ENCODE measurements at regions not wholly inside any gene's neighbourhood (a gene's known extent, or its start where the extent isn't known, plus 50 kb on each side); places are given as distances from the start of the nearest gene placed in this dataset.
A peak's percentile ranks its signal among the peaks of the same experiment; 100 is the strongest.

GRCh38 chr19:29292153-29292552 is 79.2 kb upstream of the UQCRFS1 start:
- DNase-seq (ENCODE audit: low read depth) = no peak

DNA sequence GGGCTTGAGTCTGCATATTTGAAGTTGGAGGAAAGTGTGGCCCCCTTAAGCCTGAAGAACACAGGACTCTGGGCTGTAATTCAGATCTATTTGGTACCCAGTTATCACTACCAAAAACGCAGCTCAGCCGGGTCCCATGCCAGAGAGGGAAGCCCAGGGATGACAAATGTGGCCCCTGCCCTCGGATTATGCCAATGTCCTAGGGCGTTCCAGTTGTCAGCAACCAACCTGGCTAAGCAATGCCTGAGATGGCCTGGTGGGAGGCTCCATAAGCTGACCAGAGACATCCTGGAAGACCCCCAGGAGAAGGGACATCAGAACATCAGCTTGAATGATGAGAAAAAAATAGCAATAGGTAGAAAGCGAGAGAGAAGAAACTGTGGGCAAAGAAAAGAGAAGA is 79.6 kb upstream of the UQCRFS1 start:
- no peak for DNase-seq (ENCODE audit: low read depth)

DNA sequence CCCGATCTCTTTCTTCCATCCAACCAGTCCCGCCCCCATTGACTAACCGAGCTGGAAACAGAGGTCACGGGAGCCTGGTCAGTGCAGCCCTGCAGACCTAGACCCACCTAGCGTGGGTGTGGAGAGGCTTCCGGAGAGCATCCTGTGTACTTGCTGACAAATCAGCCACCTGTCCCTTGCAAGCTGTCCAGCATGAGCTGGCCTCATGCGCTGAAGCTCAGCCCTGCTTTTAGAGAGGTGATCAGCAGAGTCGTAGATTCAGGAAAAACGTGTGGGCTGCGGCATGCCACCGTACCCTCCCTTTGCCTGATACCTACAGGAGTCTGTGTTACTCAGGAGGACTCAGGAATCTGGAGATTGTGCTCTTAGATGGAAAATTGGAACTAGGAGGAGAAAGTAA is 80.3 kb upstream of the UQCRFS1 start:
- peak; percentile 30 for DNase-seq (ENCODE audit: low read depth)

GRCh38 chr19:29293736-29294342 is 80.9 kb upstream of the UQCRFS1 start:
- peak; percentile 88 for DNase-seq (ENCODE audit: low read depth)

DNA sequence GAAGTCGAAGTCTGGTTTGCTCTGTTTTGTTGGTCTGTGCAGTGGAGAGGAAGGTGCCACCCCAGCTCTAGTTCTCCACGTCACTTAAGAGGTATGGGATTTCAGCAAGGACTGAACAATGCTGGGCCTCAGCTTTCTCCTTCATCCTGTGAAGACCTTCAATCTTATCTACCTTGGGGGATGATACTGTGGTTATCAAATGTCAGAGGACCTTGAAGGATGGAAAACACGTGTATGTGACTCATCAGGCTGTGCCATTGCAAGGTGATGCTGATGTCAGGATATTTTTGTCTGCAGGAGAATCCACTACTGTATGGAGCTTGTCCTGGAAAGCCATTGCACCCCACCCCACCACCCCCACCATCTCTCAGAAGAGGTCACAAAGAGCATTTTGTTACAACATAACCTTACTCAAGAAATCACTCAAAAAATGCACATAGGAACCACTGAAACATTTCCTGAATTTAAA is 81.4 kb upstream of the UQCRFS1 start:
- peak; percentile 96 for DNase-seq (ENCODE audit: low read depth)

- no peak for DNase-seq (ENCODE audit: low read depth)
These were observed 82.3 kb upstream of the UQCRFS1 start for GRCh38 chr19:29295285-29295684.

GRCh38 chr19:29297381-29297780 is 84.4 kb upstream of the UQCRFS1 start:
- DNase-seq (ENCODE audit: low read depth) = no peak

- DNase-seq (ENCODE audit: low read depth) = no peak
These were observed 86.7 kb upstream of the UQCRFS1 start for GRCh38 chr19:29299416-29300380.

DNA sequence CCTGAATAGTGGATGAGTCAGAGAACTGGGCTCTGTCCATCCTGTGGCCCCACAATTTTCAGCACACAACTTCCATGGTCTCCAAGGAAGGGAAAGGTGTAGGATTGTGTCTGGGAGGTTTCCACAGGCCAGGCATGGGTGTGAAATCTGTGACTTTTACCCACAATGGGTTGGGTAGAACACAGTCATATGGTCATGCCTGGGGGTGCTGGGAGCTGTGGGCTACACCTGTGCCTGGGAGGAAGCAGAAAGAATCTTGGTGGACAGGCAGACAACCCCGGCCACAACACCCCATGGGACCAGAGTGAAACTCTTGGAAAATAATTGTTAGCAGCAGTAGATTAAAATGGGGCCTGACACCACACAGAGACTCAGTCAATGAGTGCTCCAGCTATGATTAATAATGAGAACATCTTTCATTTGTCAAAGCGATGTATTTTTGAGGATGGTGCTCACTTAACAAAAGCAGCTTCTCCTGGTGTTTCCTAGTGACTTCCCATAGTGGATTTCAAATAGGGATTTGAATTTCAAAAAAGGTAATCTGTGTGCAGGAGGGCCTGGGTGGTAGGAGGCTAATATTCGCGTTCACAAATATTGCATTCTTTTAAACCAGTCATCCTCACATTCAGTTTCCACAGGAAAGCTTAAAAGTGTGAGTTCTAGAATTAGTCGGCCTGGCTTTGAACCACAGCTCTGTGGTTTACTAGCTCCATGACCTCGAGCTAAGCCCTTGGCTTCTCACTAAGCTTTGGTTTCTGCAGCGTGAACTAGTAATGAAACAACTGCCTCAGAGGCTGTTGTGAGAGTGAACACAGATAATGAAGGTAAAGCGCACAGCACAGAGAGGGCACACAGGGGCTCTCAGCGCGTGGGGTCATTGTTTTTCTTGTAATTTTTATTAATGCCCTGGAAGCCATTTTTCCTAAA is 89.3 kb upstream of the UQCRFS1 start:
- DNase-seq (ENCODE audit: low read depth) = peak; percentile 18

DNA sequence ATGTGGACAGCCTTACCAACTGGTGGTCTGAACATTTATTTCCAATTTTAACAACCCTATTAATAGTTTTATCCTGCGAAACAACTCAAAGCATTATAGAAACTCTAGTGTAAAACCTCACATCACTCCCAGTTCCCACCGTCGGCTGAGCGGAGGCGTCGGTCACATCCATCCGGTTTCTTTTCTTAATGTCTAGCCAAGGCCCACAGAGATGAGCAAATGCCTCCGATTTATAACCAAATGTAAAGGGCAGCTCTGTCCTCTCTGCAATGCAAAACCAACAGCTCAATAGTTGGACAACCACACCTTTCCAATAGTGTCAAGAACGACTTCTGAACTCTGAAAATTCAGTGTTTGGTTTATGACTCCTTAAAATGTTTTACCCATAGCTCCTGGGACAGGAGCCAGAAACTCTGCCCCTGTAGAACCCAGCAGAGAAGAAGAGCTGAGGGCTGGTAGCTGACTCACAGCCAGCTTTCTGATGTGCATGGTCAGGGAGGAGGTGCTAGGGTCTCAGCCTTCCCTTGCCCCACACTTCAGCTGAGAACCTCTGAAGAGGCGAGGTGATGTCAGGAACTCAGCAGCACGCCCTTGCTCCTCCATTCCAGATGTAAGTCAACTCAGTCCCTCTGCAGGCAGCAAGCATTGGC is 90.2 kb upstream of the UQCRFS1 start:
- DNase-seq (ENCODE audit: low read depth) = peak; percentile 78

- DNase-seq (ENCODE audit: low read depth) = no peak
These were observed 90.8 kb upstream of the UQCRFS1 start for GRCh38 chr19:29303719-29304090.

- DNase-seq (ENCODE audit: low read depth) = no peak
These were observed 92.3 kb upstream of the UQCRFS1 start for GRCh38 chr19:29305268-29305667.

DNA sequence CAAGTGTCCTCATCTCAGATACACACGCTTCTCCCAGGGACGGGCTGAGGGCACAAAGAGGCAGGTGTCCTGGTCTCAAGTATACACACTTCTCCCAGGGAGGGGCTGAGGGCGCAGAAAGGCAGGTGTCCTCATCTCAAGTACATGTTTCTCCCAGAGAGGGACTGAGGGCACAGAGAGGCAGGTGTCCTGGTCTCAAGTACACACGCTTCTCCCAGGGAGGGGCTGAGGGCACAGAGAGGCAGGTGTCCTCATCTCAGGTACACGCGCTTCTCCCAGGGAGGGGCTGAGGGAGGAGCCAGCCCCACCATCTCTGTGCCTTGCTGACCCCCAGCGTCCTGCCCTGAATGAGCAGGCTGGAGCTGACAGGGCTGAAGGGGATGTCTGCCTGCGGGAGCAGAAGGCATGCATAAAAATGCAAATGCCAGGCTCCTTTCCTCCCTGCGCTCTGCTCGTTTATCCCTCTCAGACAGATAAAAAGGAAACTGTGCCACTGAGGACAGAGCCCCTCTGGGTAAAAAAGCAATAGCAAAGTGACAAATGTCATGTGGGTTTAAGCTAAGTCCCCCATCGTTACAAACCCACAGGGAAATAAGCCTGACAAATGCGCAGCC is 96.1 kb upstream of the UQCRFS1 start:
- DNase-seq (ENCODE audit: low read depth) = no peak

- DNase-seq (ENCODE audit: low read depth) = no peak
These were observed 96.7 kb upstream of the UQCRFS1 start for GRCh38 chr19:29309637-29310036.

- no peak for DNase-seq (ENCODE audit: low read depth)
These were observed 98.3 kb upstream of the UQCRFS1 start for GRCh38 chr19:29311191-29311790.

- no peak for DNase-seq (ENCODE audit: low read depth)
These were observed 102.7 kb upstream of the UQCRFS1 start for GRCh38 chr19:29315556-29316190.

GRCh38 chr19:29318581-29318980 is 105.6 kb upstream of the UQCRFS1 start:
- no peak for DNase-seq (ENCODE audit: low read depth)

- no peak for DNase-seq (ENCODE audit: low read depth)
These were observed 107.1 kb upstream of the UQCRFS1 start for GRCh38 chr19:29320086-29320485.

- DNase-seq (ENCODE audit: low read depth) = no peak
These were observed 107.7 kb upstream of the UQCRFS1 start for GRCh38 chr19:29320618-29321017.

DNA sequence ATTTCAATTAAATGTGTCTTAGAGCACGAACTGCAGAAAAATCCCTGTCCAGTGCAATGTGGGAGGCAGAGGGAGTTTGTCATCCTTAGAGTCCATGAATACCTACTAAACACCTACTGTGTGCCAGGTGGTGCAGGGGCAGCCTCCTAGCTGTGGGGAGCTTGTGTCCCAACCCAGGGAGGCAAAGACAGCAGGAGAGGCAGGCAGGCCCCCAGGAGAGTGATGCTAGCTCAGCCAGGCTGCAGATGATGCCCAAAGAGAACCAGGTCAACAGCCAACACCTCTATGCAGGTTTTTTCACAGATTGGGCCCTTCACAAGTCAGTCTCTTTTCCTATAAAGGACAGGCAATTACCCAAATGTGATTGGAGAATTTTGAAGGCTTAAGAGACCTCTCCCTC is 108.2 kb upstream of the UQCRFS1 start:
- no peak for DNase-seq (ENCODE audit: low read depth)
